CD4-positive, alpha-beta T cell treated with Interleukin-4 for 4 hours (primary cell): ENCODE measurements at regions not wholly inside any gene's neighbourhood (a gene's known extent, or its start where the extent isn't known, plus 50 kb on each side); places are given as distances from the start of the nearest gene placed in this dataset.
"Not testable (repeated sequence)": the region's sequence is repeated elsewhere in the genome, so short reads cannot be mapped to it uniquely, and the experiment has no call there.

Experiments used
- DNase-seq: peaks from one replicate; pipeline ENCODE4 v3.0.0-alpha.2; 2020

DNA sequence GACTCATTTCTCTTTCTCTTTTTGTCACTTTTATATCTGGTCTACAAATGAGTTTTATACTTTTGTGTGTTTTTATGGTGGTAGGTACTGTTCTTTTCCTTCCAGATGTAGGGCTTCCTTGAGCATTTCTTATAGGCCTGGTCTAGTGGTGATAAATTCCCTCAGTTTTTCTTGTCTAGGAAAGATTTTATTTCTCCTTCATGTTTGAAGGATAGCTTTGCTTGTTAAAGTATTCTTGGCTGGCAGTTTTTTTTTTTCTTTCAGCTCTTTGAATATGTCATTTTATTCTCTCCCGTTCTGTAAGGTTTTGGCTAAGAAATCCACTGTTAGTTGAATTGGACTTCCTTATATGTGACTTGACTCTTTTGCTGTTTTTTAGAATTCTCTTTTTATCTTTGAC, 292.7 kb downstream of the RPS24 start:
- no peak for DNase-seq

DNA sequence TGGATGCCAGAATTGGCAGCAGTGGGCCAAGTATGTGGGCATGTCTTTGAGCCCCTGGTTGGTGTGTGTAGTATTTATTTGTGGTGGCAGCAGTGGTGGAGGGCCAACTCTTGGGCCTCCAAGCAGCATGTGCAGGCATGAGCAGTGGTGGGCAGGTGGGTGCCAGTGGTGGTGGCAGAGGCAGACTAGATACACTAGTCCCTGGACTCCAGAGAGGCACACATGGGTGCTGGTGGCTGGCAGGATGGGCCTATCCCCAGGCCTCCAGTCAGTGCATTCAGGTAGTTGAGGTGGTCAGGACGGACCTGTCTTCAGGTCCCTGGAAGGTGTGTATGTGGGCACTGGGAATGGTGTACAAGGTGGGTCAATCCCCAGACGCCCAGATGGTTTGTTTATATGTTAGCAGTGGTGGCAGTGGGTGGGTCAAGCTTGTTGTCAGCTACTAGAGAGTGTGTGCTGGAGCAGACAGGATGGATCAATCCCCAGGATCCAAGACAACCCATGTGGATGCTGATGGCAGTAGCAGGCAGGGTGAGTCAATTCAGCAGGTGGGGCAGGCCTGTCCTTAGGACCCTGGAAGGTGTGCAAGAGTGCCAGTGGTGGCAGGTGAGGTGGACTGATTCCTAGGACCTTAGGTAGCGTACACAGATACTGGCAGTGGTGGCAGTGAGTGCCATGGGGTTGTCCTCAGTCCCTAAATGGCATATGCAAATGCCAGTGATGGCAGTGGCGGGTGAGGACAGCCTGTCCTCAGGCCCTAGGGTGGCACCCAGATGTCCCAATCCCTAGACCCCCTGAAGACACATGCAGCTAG, 294.3 kb downstream of the RPS24 start:
- no peak for DNase-seq

DNA sequence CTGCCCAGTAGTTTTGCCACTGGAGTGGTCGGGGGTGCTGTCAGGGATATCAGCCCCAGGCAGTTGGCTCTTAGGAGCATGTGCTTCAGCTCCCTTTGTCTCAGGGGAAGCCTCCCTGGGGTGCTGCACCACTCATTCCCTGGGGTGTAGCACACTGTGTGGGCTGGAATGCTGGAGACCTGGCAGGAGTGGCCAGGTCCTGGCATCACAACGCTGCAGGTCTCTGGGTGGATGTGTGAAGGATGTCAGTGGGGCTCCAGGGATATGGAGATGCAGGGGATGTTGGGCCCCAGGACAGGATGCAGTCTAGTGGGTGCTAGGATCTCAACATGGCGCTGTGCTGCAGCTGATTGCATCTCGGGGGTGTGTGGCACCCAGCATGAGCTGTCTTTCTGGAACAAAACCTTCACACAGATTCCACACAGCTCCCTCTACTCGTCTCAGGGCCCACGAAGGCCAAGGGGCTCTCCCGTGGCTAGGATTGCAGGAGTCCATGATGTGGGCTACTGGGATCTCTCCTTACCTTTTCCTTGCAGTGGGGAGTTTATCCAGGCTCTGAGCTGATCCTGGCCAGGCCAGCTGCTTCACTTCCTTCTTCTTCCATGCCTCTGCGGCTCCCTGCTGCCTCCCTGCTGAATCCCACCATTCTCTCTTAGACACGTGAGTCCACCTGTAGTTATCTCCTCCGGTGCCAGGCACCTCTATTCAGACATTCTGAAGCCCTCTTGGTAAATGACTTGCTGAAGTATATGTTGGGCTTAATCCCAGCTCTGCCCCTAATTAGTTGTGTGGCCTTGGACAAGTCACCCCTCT, 295.1 kb downstream of the RPS24 start:
- no peak for DNase-seq

DNA sequence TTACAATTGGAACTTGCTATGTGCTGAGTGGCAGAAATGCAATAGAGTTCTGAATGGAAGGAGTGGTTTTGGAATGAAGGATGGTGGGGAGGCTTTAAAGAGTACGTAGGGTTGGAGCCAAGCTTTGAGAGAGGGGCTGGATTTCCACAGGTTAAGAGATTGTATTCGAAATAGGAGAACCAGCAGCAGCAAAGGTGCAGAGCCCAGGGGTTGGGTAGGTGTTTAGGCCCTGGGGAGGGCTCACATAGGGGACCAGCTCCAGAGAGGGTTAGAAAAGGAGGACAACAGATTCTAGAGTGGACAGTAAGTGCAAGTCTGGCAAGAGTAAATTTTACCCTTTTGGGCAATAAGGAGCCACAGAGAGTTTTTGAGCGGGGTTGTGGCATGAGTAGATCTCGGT, 297.2 kb downstream of the RPS24 start:
- DNase-seq, result no peak

DNA sequence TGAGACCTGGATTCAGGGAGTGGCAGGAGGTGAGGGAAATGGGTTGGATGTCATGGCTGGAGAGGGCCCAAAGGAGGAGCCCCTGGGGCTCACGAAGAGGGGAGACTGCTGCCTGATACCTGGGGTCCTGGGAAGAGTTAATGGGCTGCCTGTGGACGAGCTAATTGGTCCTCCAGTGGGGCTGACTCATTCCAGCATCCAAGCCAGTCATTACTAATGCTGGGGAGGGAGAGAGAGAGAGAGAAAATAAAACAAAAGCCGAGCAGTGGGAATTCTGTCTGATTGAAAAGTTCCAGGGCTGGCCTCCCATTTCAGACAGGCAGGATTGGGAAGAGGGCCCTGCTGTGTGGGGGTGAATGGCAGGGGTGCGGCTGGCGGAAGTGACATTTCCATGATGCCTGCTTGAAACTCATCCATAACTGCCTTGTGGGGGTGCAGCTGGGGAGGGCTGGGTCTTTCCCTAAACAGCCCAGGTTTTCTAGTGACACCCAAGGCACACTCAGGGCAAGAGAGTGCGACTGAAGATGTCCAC, 297.8 kb downstream of the RPS24 start:
- no peak for DNase-seq

DNA sequence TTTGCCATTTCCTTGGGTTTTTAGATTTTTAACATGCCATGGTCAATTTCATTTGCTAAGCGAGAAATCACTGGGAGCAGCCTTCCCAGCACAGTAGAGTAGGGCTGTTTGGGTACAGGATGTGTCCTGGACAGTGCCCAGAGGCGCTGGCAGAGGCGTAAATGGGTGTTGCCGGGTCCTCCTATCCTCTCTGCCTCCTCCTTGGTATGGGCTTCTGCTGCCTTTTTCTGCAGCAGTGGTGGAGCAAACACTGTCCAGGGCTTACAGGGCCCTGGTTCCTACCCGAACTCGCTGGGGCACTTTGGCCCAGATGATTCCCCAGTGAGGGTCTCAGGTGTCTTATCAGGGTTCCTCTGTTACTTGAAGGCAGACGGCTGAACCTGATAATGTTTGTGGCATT, 298.3 kb downstream of the RPS24 start:
- DNase-seq, result no peak

DNA sequence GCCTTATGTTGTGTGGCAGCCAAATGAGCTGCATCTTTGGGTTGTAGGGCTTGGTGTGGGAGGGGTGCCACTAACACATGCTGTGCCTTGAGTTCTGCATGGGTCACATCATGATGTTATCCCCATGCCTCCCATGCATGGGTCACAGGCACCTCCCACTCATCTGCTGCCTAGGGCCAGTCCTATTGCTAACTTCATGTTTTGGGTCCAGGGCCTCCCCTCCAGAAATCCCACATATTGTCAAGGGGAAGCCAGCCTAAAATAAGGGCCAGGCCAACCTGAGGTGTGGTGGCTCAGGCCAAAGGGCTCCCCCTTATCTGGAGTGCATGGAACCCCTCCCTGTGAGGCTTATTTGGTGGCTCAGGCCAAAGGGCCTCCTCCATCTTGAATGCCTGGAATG, 299.0 kb downstream of the RPS24 start:
- DNase-seq, result no peak

DNA sequence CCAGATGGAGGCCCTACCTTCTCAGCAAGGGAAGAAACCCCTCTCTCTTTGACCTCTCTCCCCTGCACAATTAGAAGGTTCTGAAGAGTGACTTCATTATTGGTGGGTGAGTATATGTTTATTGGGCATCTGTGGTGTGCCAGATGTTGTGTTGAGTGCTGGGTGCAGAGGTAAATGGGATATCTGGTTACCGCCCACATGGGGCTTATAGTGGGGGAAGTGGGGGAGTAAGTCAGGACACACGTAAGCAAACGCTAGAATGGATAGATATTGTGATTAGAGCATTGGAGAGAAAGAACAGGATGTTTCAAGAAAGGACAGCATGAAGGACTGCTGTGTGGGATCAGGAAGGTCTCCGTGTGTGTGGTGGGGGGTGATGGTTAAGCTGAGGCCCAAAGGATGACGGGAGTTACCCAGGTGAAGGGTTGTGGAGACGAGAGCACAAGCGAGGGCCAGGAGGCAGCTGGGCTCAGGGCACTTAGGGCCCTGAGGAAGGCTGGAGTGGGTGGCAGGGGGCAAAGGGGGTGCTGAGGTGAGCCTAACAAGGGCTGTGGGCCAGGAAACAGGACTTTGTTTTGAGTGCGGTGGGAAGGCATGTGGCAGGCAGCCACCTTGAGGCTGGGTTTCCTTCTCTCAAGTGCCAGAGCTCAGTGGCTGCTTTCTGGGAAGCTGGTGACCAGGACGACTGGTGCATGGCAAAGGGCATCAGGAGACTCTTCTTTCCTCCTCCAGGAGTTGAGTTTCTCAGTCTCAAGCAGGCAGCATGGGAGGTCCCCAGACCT, 299.9 kb downstream of the RPS24 start:
- no peak for DNase-seq

DNA sequence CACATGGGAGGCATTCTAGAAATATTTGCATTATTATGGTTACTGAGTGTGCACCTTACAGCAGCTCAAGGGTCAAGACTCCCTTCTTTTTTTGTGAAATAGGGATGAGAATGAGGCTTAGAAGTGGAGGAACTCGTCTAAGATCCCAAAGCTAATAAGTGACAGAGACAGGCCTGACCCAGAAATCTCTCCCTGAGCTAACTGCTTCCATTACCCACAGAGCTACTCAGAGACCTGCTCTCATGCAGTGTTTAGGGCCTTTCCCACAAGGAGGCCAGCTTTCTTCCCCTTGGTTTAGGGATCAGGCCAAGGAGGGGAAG, 301.7 kb downstream of the RPS24 start:
- DNase-seq, result no peak

DNA sequence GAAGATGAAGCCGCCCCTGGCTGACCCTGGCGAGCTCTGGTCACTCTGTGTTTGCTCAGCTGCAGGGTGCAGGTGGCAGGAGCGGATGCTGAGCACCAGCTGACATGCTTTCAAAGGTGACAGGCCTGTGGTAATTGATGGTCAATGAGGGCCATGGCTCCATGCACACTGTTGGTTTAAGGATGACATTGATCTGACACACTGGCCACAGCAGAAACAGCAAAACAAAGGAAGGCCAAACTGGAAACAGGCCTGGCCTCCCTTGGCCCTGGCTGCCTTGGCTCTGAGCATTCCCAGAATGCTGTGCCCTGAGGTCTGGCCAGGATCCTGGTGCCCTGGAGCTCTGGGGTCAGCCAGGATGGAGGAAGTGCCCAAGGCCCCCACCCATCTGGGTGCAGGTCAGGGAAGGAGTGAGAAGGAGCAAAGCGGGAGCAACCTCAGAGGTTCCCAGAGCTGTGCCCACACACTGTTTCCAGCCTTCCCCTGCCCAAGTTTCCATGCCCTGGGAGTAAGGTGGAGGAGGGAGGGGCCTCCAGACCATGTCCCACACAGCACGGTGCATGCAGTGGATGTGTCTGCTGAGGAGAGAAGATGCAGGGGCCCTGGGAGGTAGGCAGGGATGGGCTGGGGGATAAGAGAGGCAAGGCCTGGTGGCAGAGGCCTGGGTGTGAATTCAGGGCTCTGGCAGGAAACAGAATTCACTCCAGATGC, 302.2 kb downstream of the RPS24 start:
- DNase-seq, result no peak

DNA sequence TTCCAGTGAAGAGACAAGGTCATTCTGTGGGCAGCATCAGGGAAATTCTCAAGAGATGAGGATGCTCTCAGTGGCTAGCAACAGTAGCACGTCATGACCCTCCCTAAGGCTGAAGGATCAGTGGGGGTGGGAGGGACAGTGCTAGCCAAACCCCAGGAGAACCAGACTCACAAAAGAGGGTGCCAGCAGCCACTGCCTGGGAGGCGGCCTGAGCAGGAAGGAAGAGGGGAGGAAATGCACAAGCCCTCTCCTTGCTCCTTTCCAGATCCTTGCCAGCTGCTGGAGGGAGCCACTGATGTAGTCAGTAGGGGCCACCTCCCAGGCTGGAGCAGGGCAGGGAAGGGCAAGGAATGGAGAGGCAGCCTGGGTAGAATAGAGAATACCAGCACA, 302.7 kb downstream of the RPS24 start:
- no peak for DNase-seq

DNA sequence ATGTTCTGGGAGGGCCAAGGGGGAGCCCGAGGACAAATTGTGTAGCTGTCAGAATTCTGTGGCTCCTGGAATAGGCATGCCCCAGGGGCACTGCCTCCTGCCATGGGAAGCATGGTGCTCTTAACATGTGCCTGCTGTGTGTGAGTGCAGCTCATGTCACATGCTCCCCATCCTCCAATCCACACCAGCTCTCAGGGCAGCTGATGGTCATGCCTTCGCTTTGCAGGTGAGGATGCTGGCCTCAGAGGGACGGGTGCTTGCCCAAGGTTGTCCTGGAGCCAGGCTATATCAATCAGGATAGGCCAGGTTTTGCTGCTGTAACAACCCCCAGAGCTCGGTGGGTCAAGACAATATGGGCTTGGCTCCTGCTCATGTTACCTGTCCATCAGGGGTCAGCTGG, 303.4 kb downstream of the RPS24 start:
- DNase-seq, result no peak

DNA sequence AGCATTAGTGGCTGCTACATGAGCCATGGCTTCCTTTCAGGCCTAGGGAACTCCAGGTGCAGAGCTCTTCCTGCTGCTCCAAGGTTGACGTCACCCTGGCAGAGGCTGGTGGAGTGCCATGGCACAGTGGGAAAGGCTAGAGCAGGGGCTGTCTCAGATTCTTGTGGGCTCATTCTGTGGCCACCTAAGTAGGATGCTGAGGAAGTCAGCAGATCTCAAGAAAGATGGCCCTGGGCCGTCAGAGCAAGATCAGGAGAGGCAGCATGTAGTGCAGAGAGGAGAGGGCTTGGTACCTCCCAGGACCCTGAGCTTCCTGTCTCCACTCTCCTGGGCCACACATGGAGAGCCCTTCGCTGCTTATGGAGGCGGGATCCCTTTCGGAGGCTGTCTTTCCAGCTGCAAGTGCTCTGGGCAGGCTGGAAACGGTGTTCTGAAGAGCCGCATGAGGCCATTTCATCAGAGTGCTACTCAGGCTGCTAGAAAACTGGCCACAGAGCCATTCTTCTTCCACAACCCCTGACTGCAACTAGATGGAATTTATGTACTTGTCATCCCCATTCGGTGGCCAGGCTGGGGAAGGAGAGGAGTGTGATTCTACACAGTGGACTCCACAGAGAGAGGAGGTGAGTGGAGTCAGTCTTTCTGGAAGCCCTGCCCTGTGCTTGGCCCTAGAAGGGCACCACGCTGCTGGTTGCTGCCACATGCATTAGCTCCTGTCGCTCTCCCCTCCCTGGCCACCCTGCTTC, 304.2 kb downstream of the RPS24 start:
- DNase-seq, result no peak

DNA sequence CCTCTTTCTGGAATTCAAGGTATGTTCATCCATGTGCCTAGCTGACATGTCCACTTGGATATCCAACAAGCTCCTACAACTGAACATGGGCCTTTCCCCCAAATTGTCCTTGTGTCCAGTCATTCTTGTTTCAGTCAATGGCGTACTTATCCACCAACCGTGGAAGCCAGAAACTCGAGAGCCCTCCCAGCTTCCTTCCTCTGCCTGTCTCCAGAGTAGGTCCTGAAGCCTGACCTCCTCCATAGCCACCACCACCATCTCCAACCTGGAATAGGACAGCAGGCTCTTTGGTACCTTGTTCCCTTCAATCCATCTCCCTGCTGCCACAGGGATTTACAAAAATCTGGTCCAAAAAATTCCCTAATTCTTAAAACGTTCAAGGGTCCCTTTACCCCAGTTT, 305.1 kb downstream of the RPS24 start:
- no peak for DNase-seq

DNA sequence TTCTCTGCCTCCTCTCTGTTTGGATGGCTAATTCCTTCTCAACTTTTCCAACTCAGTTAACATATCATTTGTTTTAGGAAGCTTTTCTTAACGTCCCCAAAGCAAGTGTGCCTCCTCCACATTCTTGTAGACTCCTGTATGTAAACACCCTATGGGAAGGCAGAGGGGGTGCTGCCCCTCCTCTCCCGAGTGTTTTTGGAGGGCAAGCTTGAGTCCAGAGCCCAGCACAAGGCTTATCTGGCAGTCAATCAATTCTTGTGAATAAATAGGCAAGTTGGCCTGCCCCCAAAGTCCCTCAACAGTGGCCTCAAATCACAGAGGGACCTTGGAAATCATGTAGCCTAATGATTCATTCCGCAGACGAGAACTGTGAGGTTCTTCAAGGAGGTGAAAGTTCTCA, 305.6 kb downstream of the RPS24 start:
- no peak for DNase-seq

DNA sequence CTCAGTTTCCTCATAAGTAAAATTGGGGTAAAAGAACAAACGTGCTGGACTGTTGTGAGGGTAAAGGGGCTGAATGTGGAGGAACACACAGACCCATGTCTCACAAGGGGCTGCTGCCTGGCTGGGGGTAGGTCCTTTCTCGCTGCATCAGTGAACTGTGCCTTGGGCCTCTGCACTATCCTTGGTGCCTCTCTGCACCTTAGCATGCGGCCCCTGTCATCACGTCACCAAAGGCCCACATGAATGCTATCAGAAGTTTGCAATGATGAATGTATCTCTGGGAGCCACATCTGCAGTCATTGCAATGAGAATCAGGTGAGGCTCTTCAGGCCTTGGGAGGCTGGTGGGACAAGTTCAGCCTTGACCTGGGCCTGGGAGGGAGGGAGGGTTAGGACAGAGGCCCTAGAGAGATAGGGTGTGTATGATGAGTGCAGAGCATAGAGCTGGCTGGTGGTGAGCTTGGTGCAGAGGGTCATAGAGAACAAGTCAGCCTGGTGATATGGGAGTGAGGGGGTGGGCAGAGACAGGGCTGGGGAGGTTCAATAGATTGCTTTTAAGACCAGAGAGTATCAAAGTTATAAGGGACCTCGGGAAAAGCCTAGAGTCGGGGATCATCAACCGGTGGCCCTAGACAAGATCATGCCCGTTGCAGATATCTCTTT, 308.4 kb downstream of the RPS24 start:
- DNase-seq, result no peak

DNA sequence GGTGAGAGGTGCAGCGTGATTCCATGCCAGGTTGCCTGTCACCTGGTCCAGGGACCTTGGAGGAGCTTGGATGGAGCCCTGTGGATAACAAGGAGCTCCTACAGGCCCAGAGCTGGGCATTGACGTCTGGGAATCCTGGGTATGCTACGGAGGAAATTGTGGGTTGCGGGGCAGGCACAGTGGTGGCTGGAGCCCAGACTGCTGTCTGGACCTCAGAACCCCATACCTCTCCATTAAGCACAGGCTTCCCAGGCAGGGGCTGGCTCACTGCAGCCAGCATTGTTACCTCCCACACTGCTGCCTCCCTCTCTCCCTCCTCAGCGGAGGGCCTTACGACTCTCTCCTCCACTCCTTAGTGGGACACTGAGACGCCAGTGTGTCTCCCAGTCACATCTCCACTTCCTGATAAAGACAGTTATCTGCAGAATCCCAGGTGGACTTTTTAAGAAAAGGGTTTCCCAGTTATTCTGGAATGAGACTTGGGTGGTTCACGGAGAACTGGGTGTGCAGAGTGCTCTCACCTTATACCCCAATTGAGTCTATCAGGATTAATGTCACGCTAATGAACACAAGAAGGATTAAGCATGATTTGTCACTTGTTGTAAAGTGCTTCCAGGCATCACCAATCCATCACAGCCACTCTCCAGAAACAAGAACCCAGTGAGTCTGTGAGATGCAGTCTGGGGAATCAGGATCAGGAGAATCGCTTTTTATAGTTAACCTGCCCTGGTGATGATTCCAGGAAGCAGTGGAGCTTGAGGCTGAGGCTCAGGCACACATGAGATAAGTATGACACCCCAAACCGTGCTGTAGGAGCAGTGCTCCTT, 309.4 kb downstream of the RPS24 start:
- no peak for DNase-seq

DNA sequence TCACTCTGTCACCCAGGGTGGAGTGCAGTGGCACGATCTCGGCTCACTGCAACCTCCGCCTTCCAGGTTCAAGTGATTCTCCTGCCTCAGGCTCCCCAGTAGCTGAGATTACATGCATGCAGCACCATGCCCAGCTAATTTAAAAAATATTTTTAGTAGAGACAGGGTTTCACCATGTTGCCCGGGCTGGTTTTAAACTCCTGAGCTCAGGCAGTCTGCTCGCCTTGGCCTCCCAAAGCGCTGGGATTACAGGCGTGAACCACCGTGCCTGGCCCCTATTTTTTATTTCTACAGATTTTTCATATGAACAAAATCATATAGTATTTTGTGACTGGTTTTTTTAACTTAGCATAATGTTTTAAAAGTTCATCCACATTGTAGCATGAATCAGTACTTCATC, 310.6 kb downstream of the RPS24 start:
- DNase-seq, result not testable (repeated sequence)

DNA sequence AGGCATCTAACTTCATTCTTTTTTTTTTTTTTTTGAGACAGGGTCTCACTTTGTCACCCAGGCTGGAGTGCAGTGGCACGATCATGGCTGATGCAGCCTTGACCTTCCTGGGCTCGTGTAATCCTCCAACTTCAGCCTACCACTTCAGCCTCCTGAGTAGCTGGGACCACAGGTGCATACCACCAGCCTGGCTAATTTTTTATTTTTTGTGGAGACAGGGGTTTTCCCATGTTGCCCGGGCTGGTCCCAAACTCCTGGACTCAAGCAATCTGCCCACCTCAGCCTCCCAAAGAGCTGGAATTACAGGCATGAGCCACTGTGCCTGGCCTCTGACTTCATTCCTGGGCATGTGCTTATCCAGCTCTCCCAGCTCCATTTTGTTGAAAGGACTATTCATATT, 311.9 kb downstream of the RPS24 start:
- not testable (repeated sequence) for DNase-seq

DNA sequence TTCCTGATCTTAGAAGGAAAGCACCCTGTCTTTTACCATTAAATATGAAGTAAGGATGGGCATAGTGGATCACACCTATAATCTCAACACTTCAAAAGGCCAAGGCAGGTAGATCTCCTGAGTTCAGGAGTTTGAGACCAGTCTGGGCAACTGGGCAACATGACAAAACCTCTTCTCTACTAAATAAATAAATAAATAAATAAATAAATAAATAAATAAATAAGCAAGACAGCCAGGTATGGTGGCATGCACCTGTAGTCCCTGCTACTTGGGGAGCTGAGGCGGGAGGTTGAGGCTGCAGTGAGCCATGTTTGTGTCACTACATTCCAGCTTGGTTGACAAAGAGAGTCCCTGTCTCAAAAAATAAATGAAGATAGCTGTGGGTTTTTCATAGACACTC, 313.1 kb downstream of the RPS24 start:
- no peak for DNase-seq
